ENCODE measurements at regions not wholly inside any gene's neighbourhood (a gene's known extent, or its start where the extent isn't known, plus 50 kb on each side); places are given as distances from the start of the nearest gene placed in this dataset.

GRCh38 chr3:177284383-177284881 lies 87.2 kb upstream of the TBL1XR1 start:
- no peak for TF ChIP-seq POLR2A (IDR thresholded peaks at IDR 0.05)
- no peak for TF ChIP-seq CTCF (IDR thresholded peaks at IDR 0.05)
